Hepatic stellate cell (primary cell): ENCODE measurements at regions not wholly inside any gene's neighbourhood (a gene's known extent, or its start where the extent isn't known, plus 50 kb on each side); places are given as distances from the start of the nearest gene placed in this dataset.
"Not testable (repeated sequence)": the region's sequence is repeated elsewhere in the genome, so short reads cannot be mapped to it uniquely, and the experiment has no call there.

Experiments
- DNase-seq: peaks from one replicate; pipeline ENCODE4 v3.0.0; 2011; ENCODE audit warnings: low spot score

DNA sequence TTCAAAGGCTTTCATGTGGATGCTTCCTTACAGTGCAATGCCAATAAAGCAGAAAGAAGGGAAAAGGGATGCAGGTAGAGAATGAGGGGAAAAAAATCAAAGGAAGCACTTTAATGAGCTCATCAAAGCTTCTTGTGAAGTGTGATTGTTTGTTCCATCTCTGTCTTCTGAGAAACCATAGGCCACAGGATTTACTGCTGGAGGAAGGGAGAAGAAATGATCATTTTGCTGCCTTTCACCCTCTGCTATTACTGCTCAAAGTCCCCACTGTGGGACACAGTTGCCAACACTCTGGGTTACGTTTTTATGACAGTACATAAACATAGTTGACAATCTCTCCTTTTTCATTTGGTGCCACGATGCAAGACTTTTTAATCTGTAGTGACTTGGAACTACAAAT lies 558.0 kb upstream of the TECRL start:
- no peak for DNase-seq

DNA sequence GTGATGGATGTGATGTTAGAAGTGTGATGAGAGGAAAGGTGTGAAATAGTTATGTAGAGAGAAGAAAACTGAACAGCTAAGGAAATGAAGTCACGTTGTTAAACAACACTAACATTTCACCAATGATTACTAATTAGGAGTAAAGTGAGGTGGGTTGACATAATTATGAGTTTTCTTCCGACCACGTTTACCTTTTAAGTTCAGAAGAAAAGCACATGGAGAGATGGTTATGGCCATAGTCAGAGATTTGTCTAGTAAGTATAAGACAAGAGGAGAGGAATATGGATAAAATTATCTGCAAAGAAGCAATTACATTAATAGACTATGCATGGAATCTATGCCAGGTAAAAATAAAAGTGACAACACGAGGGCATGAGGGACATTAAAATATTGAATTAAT lies 551.3 kb upstream of the TECRL start:
- DNase-seq: no peak

DNA sequence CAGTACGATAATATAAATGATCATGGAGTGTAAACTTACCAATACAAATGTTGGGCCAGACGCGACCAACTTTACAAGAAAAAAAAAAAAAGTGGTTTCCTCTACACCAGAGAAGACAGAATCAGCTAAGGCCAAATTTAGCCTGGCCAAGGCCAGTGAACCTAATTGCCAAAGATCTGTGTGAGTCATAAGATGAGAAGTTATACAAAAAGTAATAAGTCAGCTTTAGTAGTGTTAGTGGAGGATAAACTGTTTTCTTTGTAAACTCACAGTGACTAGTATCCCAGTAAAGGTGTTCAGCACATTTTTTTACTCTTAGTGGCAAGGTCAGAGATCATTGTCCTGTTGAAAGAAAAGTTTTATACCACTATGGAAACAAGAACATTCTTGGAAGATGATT lies 531.4 kb upstream of the TECRL start:
- DNase-seq: no peak

- DNase-seq: no peak
These were observed 526.3 kb upstream of the TECRL start for GRCh38 chr4:64935469-64936001.

DNA sequence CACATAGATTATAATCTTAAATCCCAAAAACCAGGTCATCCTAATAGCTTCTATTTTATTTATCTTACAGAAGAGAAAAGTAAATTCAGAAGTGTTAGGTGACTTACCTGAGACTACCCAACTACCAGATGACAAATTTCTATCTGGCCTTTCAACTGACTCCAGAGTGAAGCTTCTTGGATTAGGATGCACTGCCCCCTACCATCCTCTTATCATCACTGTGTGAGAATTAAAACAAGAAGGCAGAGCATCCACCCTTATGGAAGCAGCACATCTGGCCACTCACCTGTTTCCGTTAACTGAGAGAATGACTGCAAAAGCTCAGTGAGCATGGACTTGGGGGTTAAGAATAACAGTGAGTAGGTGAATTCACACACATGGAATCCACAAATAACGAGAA lies 502.6 kb upstream of the TECRL start:
- DNase-seq: no peak

GRCh38 chr4:64903986-64904385 lies 494.7 kb upstream of the TECRL start:
- DNase-seq: no peak

- DNase-seq: no peak
These were observed 490.3 kb upstream of the TECRL start for GRCh38 chr4:64899563-64899962.

- DNase-seq: not testable (repeated sequence)
These were observed 489.8 kb upstream of the TECRL start for GRCh38 chr4:64899030-64899429.

- DNase-seq: no peak
These were observed 488.4 kb upstream of the TECRL start for GRCh38 chr4:64897683-64898082.

DNA sequence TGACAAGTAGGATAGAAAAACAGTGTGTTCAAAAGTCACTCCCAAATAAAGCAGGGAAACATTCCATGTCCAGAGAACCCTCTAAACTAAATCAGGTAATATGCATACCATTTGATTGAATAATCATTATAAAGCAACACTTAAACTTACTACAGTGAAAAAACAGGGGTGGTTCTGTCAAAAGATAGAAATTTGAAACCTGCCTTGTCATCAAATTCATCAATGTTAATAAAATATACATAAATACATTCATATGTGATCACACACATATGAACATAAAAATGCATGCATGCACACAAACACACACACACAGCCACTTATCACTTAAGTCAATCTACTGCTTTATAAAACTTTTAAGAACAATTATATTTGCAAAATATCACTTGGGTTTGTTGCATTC lies 485.8 kb upstream of the TECRL start:
- DNase-seq: no peak

DNA sequence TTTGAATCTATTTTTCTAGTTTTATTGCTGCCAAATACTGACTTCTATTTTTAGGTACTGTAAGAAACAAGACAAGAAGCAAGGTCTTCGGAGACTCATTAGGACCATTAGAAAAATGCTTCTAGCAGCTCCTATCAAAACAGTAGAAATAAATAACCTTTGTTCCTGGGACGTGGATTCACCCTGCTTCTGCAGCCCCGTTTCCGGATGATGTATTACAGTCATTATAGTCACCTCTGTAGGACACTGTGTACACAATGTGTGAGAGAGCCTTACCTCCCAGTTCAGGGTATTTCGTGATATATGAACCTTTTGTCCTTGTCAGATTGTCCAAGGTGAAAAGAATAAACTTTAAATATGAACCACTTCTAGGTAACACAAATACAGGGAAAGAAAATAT lies 484.0 kb upstream of the TECRL start:
- no peak for DNase-seq

- no peak for DNase-seq
These were observed 480.8 kb upstream of the TECRL start for GRCh38 chr4:64889906-64890610.

GRCh38 chr4:64883087-64883807 lies 474.0 kb upstream of the TECRL start:
- DNase-seq: no peak

- DNase-seq: no peak
These were observed 473.2 kb upstream of the TECRL start for GRCh38 chr4:64882311-64883086.

DNA sequence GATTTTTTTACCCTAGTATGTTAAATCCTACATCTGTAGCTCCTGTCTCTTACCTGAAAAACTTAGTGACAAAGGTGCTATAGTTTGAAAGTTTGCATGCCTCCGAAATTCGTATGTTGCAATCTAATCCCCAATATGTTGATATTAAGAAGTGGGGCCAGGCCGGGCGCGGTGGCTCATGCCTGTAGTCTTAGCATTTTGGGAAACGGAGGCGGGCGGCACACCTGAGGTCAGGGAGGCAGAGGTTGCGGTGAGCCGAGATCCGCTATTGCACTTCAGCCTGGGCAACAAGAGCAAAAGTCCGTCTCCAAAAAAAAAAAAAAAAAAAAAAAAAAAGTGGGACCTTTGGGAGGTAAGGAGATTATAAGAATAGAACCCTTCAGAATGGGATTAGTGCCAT lies 471.3 kb upstream of the TECRL start:
- no peak for DNase-seq

GRCh38 chr4:64876021-64876420 lies 466.8 kb upstream of the TECRL start:
- no peak for DNase-seq

- no peak for DNase-seq
These were observed 461.3 kb upstream of the TECRL start for GRCh38 chr4:64870558-64870957.

GRCh38 chr4:64857815-64858214 lies 448.6 kb upstream of the TECRL start:
- no peak for DNase-seq

GRCh38 chr4:64857198-64857597 lies 447.9 kb upstream of the TECRL start:
- DNase-seq: no peak

- DNase-seq: no peak
These were observed 437.2 kb upstream of the TECRL start for GRCh38 chr4:64846417-64846816.

DNA sequence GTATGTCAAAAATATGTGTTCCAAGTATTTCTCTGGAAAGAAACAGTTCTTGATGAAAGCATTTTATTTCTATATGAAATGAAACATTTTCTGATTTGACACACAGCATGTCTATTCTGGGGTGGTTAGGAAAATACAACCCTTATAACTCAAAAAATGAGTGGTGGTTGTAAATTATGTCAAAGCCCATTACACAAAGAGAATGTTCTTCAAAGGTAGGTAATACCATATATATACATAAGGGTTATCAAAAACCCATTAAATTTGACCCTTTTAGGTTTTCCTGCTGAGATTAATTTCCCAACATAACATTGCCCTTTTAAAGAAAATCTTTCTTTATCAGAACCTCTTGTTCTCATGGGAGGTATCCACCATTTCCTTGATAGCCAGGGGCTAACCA lies 420.5 kb upstream of the TECRL start:
- DNase-seq: no peak

GRCh38 chr4:64824591-64824990 lies 415.3 kb upstream of the TECRL start:
- no peak for DNase-seq

DNA sequence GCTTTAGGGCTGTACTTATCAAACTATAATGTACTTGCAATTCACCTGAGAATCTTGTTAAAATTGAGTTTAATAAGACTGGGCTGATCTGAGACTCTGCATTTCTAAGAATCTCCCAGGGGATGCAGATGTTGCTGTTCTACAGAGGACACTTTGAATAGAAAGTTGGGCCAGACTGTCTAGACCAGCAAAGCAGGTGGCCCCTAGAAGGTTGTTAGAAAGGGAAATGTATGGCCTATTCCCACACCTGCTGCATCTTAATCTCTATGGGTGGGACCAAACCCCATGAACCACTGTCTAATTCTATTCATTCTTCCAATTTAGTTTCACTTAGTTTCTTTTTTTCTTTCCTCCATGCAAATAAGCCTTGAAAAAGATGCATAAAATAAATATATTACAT lies 413.2 kb upstream of the TECRL start:
- DNase-seq: no peak
